DMS153 treated with DMSO at 0.1 percent for 48 hours (cell line): ENCODE measurements at regions not wholly inside any gene's neighbourhood (a gene's known extent, or its start where the extent isn't known, plus 50 kb on each side); places are given as distances from the start of the nearest gene placed in this dataset.

Source experiments
- DNase-seq: peaks from one replicate; lab custom pipeline; 2025; ENCODE audit not compliant: unreplicated experiment; lab: John Stamatoyannopoulos, UW

DNA sequence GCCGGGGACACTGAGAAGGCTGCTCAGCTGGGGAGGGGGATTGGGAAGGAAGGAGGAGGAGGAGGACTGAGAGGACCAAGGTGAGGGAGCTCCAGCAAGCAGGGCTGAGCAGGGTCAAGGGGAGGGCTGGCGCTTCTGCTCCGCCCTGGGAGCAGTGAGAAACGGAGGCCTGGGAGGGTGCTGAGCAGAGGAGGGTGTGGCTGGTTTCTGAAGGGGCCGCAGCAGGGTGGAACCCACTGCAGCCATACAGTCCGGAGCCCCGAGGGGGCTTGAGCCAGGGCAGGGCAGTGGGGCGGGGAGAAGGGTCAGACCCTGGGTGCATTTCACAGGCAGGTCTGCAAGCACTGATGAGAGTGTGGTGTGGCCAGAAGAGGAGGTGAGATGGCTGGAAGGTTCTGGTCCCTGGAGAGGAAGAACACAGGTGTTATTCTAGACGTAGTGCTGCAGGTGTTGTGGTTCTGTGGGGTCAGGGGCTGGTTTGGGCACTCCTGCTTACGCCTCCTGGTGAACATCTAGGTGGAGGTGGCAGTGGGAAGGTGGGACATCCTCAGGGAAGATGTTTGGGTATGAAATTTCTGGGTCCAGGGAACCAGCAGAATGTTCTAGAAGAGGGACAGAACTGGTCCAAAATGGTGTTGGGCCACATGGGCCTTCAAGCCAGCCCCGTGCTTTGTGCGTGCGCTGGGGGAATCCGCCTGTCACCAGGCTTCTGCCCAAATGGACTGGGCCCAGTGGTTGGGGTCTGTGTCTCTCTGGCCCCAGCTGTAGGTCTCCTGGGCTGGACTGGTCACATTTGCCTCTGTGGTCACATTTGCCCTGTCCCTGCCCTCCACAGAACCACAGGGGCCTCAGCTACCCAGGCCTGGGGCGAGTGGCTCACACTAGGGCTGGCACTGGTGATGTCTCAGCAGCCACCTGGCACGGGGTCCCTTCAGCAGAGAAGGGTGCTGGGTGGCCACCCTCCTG lies 714.7 kb downstream of the BRD1 start:
- DNase-seq: no peak

DNA sequence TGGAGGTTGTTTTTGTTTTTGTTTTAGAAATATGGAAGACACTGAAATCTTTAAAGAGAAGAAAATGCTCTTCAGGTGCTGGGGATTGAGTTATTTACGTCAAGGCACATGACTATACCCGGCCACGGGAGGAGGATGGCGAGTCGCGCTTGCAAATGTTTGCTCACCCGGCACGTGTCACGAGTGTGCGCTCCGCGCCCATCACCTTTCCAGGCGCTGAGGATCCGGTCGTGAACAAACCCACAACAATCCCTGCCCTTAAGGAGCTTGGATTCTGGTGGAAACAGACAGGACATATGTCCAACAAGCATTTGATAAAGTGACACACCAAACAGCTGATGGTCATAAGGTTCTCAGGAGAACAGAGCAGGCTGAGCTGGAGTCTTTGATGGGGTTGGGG lies 715.5 kb downstream of the BRD1 start:
- DNase-seq: no peak

DNA sequence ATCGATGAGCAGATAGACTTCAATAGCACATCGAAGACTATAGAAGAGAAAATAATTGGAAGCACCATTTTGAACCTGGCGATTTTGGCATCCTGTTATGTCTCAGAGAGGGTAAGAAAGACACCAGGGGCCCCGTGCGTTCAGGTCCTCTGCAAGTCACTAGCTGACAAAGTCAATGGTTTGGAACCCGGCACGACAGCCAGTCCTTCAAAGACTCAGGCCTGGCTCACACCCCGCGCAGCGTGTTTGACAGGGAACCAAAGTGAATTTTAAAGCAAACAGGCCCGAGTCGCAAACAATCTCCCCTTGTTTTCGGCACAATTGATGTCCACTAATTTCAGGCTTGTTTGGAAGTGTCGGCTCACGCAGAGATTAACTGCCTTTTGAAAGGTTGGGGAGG lies 716.6 kb downstream of the BRD1 start:
- no peak for DNase-seq

- no peak for DNase-seq
These were observed 718.9 kb downstream of the BRD1 start for GRCh38 chr22:49108636-49109315.

- DNase-seq: no peak
These were observed 719.6 kb downstream of the BRD1 start for GRCh38 chr22:49107961-49108530.

DNA sequence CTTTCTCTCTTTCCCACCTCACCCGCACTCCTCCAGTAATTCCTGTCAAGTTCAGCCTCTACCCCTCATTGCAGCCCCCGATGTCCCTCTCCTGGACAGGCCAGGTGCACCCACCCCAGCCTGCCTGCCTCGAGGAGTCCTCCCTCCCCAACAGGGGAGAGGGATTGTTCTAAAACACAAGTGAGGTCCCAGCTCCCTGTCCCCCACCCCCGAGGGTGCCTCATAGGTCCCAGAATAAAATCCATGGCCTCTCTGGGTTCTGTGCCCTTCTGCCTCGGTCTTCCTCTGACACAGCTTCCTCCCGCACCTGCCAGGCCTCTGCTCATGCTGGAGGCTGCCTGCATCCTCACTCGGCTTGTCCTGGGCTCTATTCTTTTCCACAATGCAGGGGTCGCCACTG lies 720.1 kb downstream of the BRD1 start:
- DNase-seq: no peak

- no peak for DNase-seq
These were observed 720.9 kb downstream of the BRD1 start for GRCh38 chr22:49106842-49107152.

- DNase-seq: no peak
These were observed 721.4 kb downstream of the BRD1 start for GRCh38 chr22:49106096-49106841.

DNA sequence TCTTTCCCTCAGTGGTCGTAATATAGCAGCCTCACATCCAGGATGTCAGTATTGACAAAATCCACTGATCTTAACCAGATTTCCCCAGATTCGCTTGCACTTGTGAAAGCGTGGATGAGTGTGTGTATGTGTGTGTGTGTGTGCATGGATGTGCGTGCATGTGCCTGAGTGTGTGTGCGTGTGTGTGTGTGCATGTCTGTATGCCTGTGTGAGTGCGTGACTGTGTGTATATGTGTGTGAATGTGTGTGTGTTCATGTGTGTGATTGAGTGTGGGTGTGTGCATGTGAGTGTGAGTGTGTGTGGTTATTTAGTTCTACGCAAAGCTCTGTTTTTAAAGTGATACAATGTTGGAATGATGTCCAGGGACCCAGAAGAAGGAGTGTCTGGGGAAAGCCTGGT lies 723.2 kb downstream of the BRD1 start:
- DNase-seq: no peak

DNA sequence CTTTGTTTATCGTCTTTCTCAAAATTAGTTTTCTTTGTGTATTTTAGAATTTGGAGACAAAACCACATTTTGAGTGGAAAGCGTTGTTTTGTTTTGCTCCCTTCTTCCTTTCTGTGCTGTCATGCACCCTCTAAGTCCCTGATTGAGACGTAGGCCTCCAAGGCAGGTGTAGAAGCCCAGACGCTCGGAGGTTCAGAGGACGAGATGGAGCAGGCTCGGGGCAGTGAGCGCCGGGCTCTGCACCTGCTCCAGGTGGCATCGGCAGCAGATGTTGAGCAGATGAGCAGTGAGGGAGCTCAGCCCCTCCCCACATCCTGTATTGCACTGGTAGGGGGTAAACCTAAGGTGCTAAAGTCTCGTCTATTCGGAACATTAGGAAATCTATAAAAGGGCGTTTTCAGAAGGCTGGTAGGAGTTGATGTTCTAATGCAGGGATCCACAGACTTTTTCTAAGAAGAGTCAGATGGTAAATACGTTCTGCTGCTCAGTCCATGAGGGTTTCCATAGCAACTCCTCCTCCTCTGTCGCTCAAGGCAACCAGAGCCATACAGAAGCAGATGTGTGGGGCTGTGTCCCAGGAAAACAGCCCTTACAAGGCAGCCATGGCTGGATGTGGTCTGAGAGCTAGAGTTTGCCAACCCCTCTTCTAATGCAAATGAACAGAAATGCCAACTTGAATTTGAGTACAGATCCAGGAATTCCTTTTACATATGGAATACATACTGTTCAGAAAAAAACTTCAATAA lies 724.2 kb downstream of the BRD1 start:
- DNase-seq: peak; percentile 83

DNA sequence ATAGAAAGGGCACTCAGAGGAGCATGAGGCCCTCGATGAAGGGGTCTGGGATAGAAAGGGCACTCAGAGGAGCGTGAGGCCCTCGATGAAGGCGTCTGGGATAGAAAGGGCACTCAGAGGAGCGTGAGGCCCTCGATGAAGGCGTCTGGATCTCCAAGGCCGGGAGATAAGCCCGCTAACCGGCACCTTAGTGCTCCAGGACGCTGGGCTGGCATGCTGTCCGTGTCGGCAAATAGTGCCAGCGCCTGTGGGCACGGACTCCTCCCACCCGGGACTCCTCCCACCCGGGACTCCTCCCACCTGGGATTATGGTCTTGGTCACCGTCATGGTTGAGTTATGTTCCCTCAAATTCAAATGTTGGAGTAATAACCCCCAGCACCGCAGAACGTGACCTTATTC lies 725.3 kb downstream of the BRD1 start:
- DNase-seq: no peak

GRCh38 chr22:49101873-49102272 lies 725.8 kb downstream of the BRD1 start:
- no peak for DNase-seq

DNA sequence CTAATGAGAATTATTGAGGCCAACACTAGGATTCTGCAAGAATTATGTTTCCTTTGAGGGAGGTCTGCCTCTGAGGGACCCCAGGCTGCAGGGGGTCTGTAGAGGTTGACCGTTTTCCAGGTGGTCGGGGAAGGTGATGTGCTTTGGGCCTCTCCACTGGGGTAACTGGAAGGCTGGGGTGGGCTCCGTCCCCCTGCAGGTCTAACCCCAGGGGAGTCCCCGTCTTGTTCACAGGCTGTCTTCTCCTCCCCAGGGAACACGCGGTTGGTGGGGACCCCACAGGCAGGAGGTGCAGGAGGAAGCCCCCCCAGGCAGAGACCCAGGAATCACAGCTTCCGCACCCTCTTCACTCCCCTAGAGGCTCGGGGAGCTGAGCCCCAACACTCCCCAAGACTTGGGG lies 726.4 kb downstream of the BRD1 start:
- DNase-seq: no peak

DNA sequence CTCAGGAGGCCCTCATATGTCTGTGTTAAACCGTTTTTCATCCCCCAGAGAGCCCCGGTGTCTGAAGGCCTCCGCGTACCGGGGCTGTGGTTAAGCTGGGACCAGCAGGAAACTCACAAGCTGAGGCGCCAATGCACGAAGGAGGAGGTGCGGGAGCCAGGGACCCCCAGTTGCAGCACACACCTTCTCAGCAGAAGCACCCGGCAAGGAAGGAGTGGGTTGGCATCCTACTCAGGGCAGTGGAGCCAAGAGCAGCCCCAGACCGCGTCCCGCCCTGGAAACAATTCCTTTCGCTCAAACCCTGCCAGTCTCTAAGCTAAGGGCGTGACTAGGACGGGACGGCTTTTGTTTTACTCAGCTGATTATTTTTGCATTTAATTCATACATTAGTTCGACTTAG lies 726.9 kb downstream of the BRD1 start:
- no peak for DNase-seq

- DNase-seq: no peak
These were observed 727.4 kb downstream of the BRD1 start for GRCh38 chr22:49100316-49100715.

- DNase-seq: no peak
These were observed 728.1 kb downstream of the BRD1 start for GRCh38 chr22:49099496-49100124.

DNA sequence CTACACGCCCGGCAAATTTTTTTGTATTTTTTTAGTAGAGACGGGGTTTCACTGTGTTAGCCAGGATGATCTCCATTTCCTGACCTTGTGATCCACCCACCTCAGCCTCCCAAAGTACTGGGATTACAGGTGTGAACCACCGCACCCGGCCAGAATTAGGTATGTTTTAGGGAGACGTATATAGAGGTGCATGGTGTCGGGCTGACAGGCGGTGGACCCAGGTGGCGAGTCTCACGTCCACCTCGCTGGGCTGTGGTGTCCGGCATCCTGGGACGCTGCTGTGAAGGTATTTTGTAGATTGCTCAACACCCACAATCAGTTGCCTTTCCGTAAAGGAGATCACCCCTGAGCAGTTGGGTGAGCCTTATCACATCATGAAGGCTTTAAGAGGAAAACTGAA lies 728.6 kb downstream of the BRD1 start:
- no peak for DNase-seq

DNA sequence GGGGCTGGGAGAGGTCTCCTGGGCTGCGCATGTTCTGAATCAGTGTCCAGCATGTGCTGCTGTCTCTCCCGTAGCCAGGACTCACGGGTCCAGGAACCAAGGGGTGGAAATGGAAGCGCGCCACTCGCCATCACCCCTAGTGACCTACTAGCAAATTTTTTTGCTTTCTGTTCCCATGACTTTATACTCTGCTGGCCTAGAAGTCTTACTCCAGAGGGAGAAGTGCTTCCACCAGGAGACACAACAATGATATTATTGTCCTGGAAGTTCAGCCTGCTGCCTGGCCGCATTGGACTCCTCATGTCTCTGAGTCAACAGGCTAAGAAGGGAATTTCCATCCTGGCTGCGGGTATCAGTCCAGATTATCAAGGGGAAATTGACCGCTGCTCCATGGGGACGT lies 729.7 kb downstream of the BRD1 start:
- no peak for DNase-seq

DNA sequence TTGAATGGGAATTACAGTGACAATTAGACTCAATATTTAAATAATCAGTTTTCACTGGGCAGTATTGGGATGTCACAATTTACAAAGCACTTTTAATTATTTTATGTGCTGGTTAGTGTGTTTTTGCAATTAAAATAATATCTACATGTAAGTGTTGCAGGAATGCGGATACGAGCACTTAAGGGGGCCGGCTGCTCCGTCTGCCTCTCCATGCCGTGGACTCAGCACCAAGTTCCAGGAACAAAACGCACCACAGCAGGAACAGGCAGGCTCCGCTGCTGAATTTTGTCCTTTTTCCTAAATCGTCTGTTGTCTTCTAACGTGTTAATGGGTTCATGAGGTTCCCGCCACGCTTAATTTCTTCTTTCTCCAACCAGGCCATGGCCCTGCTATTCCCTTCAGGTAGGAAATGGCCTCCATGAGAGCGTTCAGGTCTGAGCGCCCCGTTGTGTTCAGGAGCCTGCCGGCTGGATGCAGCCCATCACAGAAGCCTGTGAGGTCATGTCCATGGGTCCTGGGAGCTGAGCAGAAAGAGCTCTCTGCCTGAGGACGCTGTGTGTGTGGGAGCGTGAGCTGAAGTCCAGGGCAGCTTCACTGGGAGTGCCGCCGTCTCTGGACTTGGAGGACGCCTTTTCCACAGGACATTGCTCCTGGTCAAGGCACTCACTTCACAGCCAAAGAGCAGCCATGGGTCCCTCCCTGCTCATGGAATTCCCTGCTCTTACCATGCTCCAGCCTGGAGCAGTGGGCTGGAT lies 730.3 kb downstream of the BRD1 start:
- no peak for DNase-seq

GRCh38 chr22:49096476-49096875 lies 731.2 kb downstream of the BRD1 start:
- no peak for DNase-seq
